GM12864 (cell line): ENCODE measurements at regions not wholly inside any gene's neighbourhood (a gene's known extent, or its start where the extent isn't known, plus 50 kb on each side); places are given as distances from the start of the nearest gene placed in this dataset.

Source experiments
- DNase-seq: peaks from one replicate; pipeline ENCODE4 v3.0.0-alpha.2; 2011; ENCODE audit warnings: low read depth
- H3K4me3 ChIP-seq: 2 replicates; pipeline ENCODE4 v1.5.1; 2011; ENCODE audit warnings: mild to moderate bottlenecking, low read depth, low read length, control low read depth
- CTCF ChIP-seq: IDR thresholded peaks from 2 replicates; pipeline ENCODE4 v1.5.1; 2011; ENCODE audit warnings: low read depth, mild to moderate bottlenecking, moderate library complexity, low read length, control low read depth, inconsistent platforms; ENCODE audit errors: missing control alignments

GRCh38 chr7:41788556-41788955, 85.7 kb upstream of the INHBA start:
- no peak for TF ChIP-seq CTCF
- no peak overlapping the region for H3K4me3 ChIP-seq
- no peak for DNase-seq

DNA sequence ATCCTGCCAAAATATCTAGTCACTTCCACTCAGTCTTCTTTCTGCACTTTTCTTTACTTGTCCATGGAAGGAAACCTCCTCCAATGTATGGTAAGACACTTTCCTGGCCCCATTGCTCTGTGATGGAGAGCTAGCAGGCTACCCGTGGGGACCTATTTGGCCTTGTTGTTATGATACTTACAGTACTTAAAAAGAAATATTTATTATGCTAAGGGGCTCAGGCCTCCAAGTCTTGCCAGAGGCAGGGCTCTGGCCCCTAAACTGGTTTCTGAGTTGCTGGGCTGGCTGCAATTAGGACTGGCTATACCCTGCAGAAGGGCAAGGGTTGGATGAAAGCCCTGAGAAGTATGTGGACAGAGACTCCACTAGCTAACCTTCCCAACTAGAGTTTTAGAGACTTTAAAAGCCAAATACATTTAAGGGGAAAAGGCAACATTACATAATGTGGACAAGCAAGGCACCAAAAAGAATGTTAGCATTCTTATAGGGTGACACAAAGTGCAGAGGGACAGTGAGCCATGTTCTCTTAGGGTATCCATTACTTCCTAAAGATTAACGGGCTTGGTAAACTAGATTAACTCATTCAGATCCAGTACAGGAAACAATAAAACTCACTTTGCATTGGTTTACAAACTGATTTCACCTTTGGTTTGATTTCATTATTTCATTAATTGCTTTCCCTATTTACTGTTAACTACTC, 84.9 kb upstream of the INHBA start:
- TF ChIP-seq CTCF, result no peak
- H3K4me3 ChIP-seq, result no peak overlapping the region
- DNase-seq, result no peak

GRCh38 chr7:41786944-41787343, 84.1 kb upstream of the INHBA start:
- no peak for TF ChIP-seq CTCF
- no peak overlapping the region for H3K4me3 ChIP-seq
- no peak for DNase-seq

- TF ChIP-seq CTCF, result no peak
- DNase-seq, result no peak
- H3K4me3 ChIP-seq, result no peak overlapping the region
Measured at GRCh38 chr7:41786404-41786803, 83.5 kb upstream of the INHBA start.

- TF ChIP-seq CTCF, result no peak
- DNase-seq, result no peak
- H3K4me3 ChIP-seq, result no peak overlapping the region
Measured at GRCh38 chr7:41785840-41786239, 83.0 kb upstream of the INHBA start.

DNA sequence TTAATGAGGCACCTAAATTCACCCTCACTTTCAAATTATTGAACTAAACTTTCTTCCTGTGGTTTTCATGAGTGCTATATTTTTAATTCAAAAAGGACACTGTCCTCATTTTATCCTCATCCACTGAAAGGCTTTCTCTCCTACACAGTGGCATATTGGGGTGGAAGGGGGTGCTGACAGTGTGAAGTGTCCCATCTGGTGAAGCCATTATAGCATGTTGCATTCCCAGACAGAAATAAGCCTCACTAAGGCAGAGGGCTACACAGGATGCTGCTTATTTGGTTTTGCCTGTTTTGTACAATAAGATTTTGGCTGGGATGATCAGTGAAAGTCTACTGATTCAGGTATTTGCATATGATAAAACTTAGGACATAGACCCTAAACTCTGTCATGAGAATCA, 82.4 kb upstream of the INHBA start:
- no peak for TF ChIP-seq CTCF
- DNase-seq, result no peak
- H3K4me3 ChIP-seq, result no peak overlapping the region

GRCh38 chr7:41779918-41780317, 77.0 kb upstream of the INHBA start:
- H3K4me3 ChIP-seq, result no peak overlapping the region
- no peak for DNase-seq
- no peak for TF ChIP-seq CTCF
